ENCODE measurements at regions not wholly inside any gene's neighbourhood (a gene's known extent, or its start where the extent isn't known, plus 50 kb on each side); places are given as distances from the start of the nearest gene placed in this dataset.

GRCh38 chr10:8946451-8946850 lies 892.0 kb downstream of the GATA3 start:
- no peak for DNase-seq

DNA sequence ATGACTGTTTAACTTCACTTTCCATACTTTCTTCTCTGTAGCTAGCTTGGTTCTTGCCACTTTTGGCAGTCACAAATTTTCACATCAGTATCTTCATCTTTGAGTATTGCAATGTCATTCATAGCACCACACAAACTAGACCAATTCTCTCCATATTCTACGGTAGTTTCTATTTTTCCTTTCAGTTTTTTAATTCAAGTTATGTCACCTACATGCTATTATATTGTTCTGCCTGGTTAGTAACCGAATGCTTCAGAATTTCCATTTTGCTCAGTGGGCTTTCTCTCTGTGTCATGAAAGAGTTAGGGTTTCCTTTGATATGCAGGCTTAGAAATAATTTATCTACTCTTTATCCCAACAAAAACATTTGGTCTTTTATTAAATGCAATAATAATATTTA lies 896.5 kb downstream of the GATA3 start:
- no peak for DNase-seq

- no peak for DNase-seq
Measured at GRCh38 chr10:8951440-8952089, 897.1 kb downstream of the GATA3 start.

DNA sequence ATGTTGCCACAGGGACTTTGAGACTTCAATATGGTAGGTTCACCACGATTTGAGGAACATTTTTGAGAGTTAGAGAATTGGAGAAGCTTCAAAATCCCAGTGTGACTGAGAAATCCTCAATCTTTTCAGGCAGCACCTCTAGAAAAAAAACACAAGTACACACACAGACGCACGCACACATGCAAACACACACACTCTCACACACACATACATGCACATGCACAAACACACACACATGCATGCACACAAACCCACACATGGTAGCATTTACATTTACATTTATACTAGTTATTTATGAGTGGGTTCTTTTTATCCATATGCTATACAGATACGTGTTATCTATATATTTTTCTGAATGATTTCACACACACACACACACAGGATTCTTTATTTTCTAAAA lies 901.9 kb downstream of the GATA3 start:
- DNase-seq = no peak

DNA sequence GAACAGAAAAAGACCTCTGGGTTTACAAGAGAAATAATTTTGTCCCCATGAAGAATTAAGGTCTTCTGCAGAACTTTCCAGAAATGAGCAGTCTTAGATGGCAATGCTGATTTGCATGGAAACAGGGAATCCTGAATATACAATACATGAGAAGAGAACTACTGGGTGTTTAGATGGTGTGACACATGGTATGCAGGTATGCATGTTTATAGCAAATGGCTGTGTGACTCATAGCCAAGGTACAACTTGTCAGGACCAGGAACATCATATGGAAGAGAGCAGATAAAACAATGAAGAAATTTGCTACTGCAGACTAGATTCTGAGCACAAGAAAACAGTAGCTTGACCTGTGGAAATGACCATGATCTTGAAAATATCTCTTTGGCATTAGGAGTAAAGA lies 907.8 kb downstream of the GATA3 start:
- no peak for DNase-seq

DNA sequence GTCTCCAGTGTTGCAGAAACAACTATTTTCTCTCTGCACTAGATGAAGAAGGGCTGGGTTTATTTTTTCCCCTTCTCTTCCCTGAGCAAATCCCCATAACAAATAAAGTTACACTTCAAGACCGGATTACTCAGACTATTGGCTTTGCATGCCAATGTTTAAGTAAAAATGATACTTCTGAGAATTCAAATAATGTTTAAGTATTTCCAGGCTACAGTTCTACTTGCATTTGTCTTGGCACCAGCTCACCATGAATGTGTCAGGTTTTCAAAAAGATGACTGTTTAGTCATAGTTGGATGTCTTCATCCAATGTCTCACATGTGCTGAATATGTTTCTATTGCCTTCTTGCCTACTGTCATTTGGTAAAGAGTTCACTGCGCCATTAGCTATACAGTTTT lies 912.6 kb downstream of the GATA3 start:
- no peak for DNase-seq

- no peak for DNase-seq
Measured at GRCh38 chr10:8969853-8970252, 915.4 kb downstream of the GATA3 start.

DNA sequence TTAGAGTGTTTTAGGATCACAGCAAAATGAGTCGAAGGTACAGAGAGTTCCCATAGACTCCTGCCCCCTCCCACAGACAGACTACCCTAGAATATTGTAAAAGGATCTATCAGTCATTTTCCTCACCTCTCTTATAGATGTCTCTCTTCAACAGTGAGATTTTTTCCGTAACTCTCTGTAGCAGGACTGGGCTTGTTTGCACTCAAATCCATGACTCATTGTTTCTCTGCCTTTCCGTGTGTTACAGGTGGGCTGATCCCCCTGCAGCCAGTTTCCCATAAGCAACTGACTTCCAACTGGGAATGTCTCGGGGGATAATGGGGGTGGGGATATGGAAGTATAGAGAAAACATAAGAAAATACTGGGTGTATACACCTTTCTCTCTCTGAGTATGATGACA lies 921.0 kb downstream of the GATA3 start:
- DNase-seq = no peak

DNA sequence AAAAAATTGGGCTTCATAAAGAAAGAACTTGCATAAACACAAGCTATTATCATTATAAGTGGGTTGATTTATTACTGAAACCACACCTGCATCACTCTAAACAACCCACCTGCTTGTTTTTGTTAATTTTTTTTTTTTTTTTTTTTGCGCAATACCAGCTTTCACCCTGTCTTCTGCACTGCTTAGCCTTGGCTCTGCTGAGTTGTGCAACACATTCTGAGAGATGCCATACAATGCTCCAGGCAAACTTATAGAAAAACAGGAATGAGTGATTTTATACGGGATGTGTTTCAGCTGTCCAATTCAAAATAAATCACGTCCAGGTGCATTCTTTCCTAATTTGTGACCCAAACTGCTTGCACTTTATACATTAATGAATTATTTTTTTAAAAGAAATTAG lies 923.6 kb downstream of the GATA3 start:
- no peak for DNase-seq

GRCh38 chr10:8979976-8980375 lies 925.5 kb downstream of the GATA3 start:
- DNase-seq = no peak

DNA sequence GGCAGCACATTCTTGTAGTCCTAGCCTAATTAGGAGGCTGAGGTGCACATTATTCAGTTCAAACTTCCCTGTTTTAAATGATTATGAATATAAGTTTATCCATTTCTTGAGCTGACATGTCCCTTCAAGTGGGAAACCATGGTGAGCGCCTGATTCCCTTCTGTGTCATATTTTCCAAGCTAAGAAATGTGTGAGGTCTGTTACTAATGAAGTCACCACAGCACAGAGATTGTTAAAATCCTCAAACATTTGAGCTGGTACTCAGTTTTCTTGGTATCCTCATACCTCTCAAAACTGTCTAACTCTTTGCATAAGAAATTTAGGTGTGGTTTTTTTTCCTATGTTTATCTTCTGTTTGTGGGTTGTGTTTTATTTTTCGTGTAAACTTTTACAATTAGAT lies 926.8 kb downstream of the GATA3 start:
- no peak for DNase-seq

DNA sequence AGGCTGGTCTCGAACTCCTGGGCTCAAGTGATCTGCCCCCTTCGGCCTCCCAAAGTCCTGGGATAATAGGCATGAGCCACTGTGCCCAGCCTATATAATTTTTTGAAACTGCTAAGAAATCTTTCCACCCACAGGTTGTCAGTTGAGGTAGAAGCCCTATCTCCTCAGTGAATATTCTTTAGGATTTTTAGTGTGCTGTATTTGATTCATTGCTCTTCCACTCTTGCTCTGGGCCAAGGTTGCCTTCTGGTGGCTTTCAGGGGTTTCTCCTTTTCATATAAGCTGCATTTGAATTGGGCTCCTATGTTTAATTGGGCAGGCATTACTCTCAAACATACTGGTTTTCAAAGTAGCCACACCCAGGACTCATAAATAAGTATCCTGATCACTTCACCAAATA lies 931.2 kb downstream of the GATA3 start:
- no peak for DNase-seq

GRCh38 chr10:8986975-8987374 lies 932.5 kb downstream of the GATA3 start:
- DNase-seq = no peak

DNA sequence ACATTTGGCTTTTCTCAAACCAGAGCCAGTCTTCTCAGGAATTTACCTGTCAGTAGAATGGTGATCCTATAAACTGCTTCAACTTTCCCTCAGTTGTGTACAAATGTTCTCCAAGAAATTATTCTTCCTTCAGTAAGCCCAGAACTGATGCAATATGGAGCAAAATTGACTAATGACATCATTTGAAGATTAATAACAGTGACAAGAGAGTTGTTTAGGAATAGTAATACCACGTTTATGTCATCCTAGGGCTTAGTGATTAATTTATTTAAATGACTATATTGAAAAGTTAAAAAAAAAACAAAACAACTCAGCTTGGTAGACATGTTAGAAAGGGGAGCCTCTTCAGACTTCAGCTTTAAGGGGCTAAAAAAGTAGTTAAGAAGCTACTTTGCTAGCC lies 933.2 kb downstream of the GATA3 start:
- no peak for DNase-seq

DNA sequence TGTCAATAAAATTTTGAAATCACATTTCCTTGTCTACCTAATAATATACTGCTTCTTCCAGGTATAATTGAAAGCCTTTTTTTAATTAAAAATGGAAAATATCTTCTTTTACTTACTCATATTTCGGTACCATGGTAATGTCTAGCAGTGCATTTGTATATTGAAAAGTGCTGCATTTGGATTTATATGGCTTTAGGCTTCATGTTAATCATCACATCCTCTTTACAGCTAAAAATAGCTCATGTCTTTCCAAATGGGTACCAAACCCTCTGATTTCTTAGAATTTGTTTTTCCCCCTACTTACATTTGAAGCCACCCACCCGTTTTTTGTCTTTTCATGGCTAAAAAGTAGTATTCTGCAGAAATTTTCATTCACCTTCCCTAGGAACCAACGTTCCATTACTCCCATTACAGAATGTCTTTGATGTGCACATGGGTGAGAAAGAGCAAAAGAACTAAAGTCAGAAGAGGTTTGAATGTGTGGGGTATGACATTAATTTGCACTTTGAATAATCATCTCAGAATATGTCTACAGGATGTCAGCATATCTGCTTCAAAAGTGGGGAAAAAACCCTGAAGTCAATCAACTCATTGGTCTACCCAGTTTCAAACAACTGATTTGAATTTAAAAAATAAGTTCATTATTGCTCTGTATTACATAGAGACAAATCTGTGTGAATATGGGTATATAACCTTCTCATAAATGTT lies 935.9 kb downstream of the GATA3 start:
- DNase-seq = no peak

DNA sequence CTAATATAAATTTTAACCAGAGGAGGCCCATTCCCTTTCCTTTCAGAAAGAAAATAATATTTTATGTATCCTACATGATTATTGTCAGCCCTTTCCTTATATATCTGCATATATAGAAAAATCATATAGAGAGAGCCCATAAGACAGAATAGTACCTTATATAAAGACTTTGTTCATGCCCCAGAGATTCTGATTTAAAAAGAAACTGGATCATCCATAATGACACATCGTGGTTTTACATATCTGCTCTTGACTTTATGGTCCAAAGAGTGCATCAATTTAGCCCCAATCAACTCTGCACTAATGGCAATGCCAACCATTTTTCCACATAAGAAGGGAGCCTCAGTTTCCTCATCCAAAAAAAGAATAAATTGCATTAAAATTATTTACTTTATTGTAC lies 937.5 kb downstream of the GATA3 start:
- DNase-seq = no peak

GRCh38 chr10:8993864-8994263 lies 939.4 kb downstream of the GATA3 start:
- no peak for DNase-seq

GRCh38 chr10:8998751-8999150 lies 944.3 kb downstream of the GATA3 start:
- DNase-seq = no peak

DNA sequence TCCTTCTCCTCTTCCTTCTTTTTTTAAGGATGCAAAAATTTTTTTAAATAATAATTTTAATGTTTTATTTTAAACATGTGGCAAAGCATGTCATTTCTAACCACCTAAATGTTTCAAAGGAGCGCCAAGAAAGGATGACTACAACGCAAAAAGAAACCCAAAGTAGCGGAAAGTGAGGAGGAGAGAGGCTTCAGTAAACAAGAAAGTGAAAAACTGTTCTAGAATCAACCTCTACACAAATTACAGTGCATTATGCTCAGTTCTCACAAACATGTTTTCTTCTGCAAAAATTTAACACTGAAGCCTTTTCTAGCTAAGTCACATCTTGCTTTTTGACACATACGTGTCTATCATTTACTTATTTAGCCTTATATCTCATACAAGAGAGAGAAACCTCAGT lies 948.6 kb downstream of the GATA3 start:
- no peak for DNase-seq

- DNase-seq = no peak
Measured at GRCh38 chr10:9004736-9005135, 950.2 kb downstream of the GATA3 start.

DNA sequence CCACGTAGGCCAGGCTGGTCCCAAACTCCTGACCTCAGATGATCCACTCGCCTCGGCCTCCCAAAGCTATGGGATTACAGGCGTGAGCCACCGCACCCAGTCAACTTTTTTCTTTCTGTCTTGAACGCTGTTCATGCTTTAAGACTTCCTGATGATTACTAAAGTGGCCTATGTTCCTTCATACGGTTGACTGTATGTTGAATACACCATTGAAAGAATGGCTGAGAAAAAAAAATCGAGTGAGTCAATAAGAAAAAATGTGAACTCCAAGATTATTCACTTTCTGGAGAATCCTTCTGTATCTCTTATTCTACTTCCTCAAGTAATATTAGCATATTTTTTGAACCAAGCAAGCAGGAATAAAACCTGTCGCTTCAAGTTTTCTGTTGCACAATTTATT lies 955.0 kb downstream of the GATA3 start:
- DNase-seq = no peak

DNA sequence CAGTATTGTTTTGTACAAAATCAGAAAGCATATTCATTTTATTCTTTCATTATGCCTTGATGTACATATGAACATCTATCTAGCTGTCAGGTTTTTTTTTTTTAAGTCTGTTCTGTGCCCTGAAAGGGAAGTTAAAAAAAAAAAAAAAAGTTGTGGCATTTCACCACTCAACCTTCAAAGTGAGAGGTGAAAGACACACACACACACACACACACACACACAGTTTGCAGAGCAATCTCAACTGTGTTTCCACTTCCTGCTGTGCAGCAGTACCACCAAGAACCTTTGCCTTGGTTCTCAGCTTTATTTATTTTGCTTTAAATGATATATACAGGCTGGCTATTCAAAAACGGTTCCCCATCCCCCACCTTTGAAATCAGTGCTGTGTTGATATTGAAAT lies 955.6 kb downstream of the GATA3 start:
- DNase-seq = no peak

- DNase-seq = no peak
Measured at GRCh38 chr10:9010931-9011670, 956.6 kb downstream of the GATA3 start.

- no peak for DNase-seq
Measured at GRCh38 chr10:9012312-9012711, 957.8 kb downstream of the GATA3 start.
